Pancreas (tissue), 10 donors: ENCODE measurements at regions not wholly inside any gene's neighbourhood (a gene's known extent, or its start where the extent isn't known, plus 50 kb on each side); places are given as distances from the start of the nearest gene placed in this dataset.

Source experiments
- ATAC-seq, 4 donors: fragments of 200-7000 bp; cut with Tn5 transposase; one replicate each; pipeline versions ENCODE4 v1.8.0 to v1.9.1; 2020; ENCODE audit warnings: mild to moderate bottlenecking in 4 of 4, moderate library complexity in 4 of 4
- DNase-seq, 6 donors: peaks; one replicate each; pipeline ENCODE4 v3.0.0-alpha.2; 2020
- FAIRE-seq: peaks from 2 replicates; lab custom pipeline; 2012; peaks lifted over from hg19 to GRCh38; lab: Jason Lieb, UNC
- H3K27ac ChIP-seq, 4 donors: fragments of 200-600 bp; sonication (generic); 1 replicate in 3 of 4; 2 replicates in 1 of 4; pipeline versions ENCODE4 v1.5.0 to v1.8.0; 2020
- H3K27me3 ChIP-seq, 4 donors: fragments of 200-600 bp; one replicate each; pipeline ENCODE4 v1.8.0; 2021
- H3K36me3 ChIP-seq, 3 donors: fragments of 200-600 bp; sonication (generic) in 1 of 3; one replicate each; pipeline versions ENCODE4 v1.5.0 to v1.8.0; 2020 to 2021
- H3K4me1 ChIP-seq, 3 donors: fragments of 200-600 bp; one replicate each; pipeline ENCODE4 v1.8.0; 2021
- H3K4me3 ChIP-seq, 4 donors: fragments of 200-600 bp; sonication (generic) in 2 of 4; one replicate each; pipeline versions ENCODE4 v1.5.0 to v1.8.0; 2020 to 2021
- H3K9me3 ChIP-seq, 4 donors: fragments of 200-600 bp; one replicate each; pipeline ENCODE4 v1.8.0; 2021
- WGBS, 2 donors: extraction: QIAGEN DNeasy Blood & Tissue Kit; methylation state at CpG; one replicate each; pipeline ENCODE4 v1.1.7; 2013; 5-methylcytosine and 5-hydroxymethylcytosine counted together
- intact Hi-C, 3 donors: fragments of 100-400 bp; cut with DNase I; formaldehyde crosslinking; loops; one replicate each; pipeline versions ENCODE4 v1.11.1 to v1.14.2; 2022
- TF ChIP-seq, protein P1 (sequence below), 4 donors: fragments of 200-600 bp; sonication (generic) in 3 of 4; IDR thresholded peaks; one replicate each; pipeline versions ENCODE4 v1.5.0 to v1.8.0; 2021; ENCODE audit warnings: antibody characterized with exemption in 4 of 4
- donor health status: healthy with polysubstance abuse.
- donor health status: DM: no; HTN: no; CAD: no; lungs with moderate emphysema.
- donor health status: DM: no; HTN: no; CAD: no.
- donor health status: control.
- donor health status: control.
- donor health status: Bipolar disorder and iron deficiency.
- donor health status: DM: yes; HTN: yes; CAD: no.
- donor health status: DM: no; HTN: no; CAD: no.
- donor health status: DM: no; HTN: no; CAD: no.
- donor health status: DM: yes; HTN: yes; CAD: no.

DNA sequence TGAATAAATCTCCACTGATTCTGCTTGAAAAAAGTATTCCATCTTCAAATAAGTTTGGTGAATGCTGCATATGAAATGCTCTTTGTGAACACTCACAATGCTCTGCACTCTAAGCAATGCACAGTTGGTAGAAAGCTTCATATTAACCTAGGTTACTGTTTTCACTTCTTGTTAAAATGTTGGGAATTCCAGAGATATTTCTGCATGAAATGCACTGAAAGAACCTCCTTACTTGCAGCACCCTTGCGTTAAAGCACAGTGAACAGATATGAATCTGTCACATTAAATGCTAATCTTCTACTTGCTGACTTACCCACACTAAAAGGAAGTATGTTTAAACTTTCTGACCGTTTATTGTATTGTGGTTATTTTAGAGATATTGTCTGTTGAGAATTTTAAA, 584.1 kb upstream of the NUDT12 start:
- TF ChIP-seq, protein P1, sequence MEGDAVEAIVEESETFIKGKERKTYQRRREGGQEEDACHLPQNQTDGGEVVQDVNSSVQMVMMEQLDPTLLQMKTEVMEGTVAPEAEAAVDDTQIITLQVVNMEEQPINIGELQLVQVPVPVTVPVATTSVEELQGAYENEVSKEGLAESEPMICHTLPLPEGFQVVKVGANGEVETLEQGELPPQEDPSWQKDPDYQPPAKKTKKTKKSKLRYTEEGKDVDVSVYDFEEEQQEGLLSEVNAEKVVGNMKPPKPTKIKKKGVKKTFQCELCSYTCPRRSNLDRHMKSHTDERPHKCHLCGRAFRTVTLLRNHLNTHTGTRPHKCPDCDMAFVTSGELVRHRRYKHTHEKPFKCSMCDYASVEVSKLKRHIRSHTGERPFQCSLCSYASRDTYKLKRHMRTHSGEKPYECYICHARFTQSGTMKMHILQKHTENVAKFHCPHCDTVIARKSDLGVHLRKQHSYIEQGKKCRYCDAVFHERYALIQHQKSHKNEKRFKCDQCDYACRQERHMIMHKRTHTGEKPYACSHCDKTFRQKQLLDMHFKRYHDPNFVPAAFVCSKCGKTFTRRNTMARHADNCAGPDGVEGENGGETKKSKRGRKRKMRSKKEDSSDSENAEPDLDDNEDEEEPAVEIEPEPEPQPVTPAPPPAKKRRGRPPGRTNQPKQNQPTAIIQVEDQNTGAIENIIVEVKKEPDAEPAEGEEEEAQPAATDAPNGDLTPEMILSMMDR (IDR thresholded peaks at IDR 0.05): no peak
- no peaks in the 10 kb centered on the region for H3K4me1 ChIP-seq
- intact Hi-C loops: no loop called here
- FAIRE-seq: no peak
- H3K4me3 ChIP-seq: no peak overlapping the region
- no peak for DNase-seq
- H3K27ac ChIP-seq: no peak overlapping the region
- no peak for ATAC-seq
- H3K36me3 ChIP-seq: no peaks in the 10 kb centered on the region
- H3K27me3 ChIP-seq: no peaks in the 10 kb centered on the region
- whole genome bisulfite sequencing, 2 donors: 35 to 44% methylated on average over 2 of the region's 2 CpGs
- H3K9me3 ChIP-seq: no peaks in the 10 kb centered on the region

DNA sequence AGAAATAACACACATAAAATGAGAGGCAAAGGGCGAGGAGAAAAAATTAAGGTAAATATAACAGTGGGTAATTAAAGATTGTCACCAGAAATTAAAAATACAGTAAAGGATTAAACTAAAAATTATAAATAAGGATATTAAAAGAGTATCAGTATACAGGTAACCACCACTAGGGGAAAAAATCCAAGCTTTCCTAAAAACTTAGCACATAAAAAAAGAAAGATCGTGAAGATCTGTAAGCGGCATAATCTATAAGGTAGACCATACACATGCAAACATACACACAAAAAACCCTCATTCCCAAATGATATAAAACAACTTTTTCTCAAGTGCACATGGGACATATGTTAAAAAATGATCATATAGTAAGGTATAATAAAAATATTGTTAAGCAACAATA, 577.3 kb upstream of the NUDT12 start:
- intact Hi-C loops: no loop called here
- Histone ChIP-seq H3K4me3 (no peak overlapping the region), H3K27ac (no peak overlapping the region), H3K4me1 (no peaks in the 10 kb centered on the region), H3K36me3 (no peaks in the 10 kb centered on the region), H3K9me3 (no peaks in the 10 kb centered on the region), H3K27me3 (no peaks in the 10 kb centered on the region)
- no peak for ATAC-seq
- FAIRE-seq: no peak
- DNase-seq: no peak
- WGBS, 2 donors: 91 to 93% methylated on average over 3 of the region's 3 CpGs
- TF ChIP-seq, protein P1 (IDR thresholded peaks at IDR 0.05): no peak

DNA sequence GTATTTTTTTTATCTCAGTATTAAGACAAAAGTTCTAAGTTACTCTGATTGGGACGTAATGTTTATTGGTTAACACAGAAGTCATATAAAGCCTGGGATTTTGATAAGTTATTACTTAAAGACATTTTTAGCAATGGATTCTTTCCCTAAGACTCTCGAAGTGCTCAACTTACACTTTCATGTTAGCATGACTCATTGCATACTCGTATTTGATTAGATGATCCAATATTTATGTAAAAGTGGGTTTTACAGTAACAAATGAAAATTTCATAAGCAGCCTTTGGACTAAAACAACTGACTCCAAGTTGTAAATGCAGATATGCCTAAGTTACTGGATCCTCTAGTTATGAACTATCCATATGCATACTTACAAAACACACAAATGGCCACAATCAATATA, 567.7 kb upstream of the NUDT12 start:
- intact Hi-C loops: no loop called here
- H3K4me3 ChIP-seq: no peak overlapping the region
- 73 to 74% methylated on average over 3 of the region's 3 CpGs for WGBS, 2 donors
- no peaks in the 10 kb centered on the region for H3K9me3 ChIP-seq
- no peaks in the 10 kb centered on the region for H3K4me1 ChIP-seq
- no peak for FAIRE-seq
- H3K27ac ChIP-seq: no peak overlapping the region
- H3K27me3 ChIP-seq: no peaks in the 10 kb centered on the region
- ATAC-seq: no peak
- no peak for DNase-seq
- no peaks in the 10 kb centered on the region for H3K36me3 ChIP-seq
- TF ChIP-seq, protein P1 (IDR thresholded peaks at IDR 0.05): no peak

DNA sequence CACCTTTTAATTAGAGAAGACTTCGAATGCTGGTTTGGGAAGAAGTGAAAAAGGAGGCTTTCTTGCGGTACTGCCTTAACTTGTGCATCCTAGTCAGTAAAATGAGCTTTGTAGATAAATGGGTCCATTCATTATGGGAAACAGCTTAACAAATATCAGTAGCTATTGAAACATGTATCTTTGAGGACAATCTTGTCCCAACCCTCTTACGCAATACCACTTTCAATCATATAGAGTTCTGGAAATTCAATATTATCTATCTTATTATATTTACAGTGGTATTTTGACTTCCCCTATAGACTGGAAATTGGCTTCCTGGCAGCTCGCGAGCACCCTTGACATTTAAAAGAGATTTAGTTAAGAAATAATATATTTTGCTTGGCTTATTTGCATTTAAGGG, 565.8 kb upstream of the NUDT12 start:
- 80 to 88% methylated on average over 5 of the region's 5 CpGs for WGBS, 2 donors
- H3K36me3 ChIP-seq: no peaks in the 10 kb centered on the region
- no peaks in the 10 kb centered on the region for H3K4me1 ChIP-seq
- no peak overlapping the region for H3K27ac ChIP-seq
- no peaks in the 10 kb centered on the region for H3K9me3 ChIP-seq
- no peak for DNase-seq
- ATAC-seq: no peak
- no peak overlapping the region for H3K4me3 ChIP-seq
- no peaks in the 10 kb centered on the region for H3K27me3 ChIP-seq
- no peak for FAIRE-seq
- intact Hi-C loops: no loop called here
- TF ChIP-seq, protein P1 (IDR thresholded peaks at IDR 0.05): no peak

DNA sequence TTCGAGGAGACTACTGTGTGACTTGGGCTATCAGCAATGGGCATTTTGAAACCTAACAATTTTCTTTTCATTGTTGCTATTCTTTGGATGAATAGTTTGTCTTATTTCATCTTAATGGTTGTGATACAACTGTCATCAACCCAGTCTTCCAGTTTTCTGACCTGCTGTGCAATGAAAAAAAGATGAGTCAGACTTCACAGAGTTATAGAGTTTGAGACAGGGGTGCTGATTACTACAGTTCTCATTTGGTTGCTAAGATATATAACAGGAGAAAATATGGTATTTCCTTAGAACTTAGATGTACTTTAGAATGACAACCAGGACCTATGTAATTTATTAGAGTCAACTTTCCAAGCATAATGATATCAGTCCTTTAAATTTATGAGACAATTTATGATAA, 564.4 kb upstream of the NUDT12 start:
- Histone ChIP-seq H3K4me1 (no peaks in the 10 kb centered on the region), H3K9me3 (no peaks in the 10 kb centered on the region), H3K4me3 (no peak overlapping the region), H3K36me3 (no peaks in the 10 kb centered on the region), H3K27ac (no peak overlapping the region), H3K27me3 (no peaks in the 10 kb centered on the region)
- WGBS, 2 donors: 41 to 46% methylated on average over 1 of the region's 1 CpG
- intact Hi-C loops: no loop called here
- DNase-seq: no peak
- TF ChIP-seq, protein P1 (IDR thresholded peaks at IDR 0.05): no peak
- FAIRE-seq: no peak
- no peak for ATAC-seq
